ENCODE measurements at regions not wholly inside any gene's neighbourhood (a gene's known extent, or its start where the extent isn't known, plus 50 kb on each side); places are given as distances from the start of the nearest gene placed in this dataset.

GRCh38 chr17:27974045-27974436, 68.4 kb upstream of the NLK start:
- DNase-seq (ENCODE audit: low read depth), result no peak
- no peak for TF ChIP-seq CTCF (conservative IDR thresholded peaks at IDR 0.05; ENCODE audit: low read depth, low read length)
- no peak overlapping the region for H3K4me3 ChIP-seq (ENCODE audit: low read depth, low read length)

- TF ChIP-seq CTCF (conservative IDR thresholded peaks at IDR 0.05; ENCODE audit: low read depth, low read length), result no peak
- no peak for DNase-seq (ENCODE audit: low read depth)
Measured at GRCh38 chr17:27974531-27975145, 67.8 kb upstream of the NLK start.

GRCh38 chr17:27975146-27976011, 67.1 kb upstream of the NLK start:
- TF ChIP-seq CTCF (conservative IDR thresholded peaks at IDR 0.05; ENCODE audit: low read depth, low read length), result no peak
- H3K4me3 ChIP-seq (ENCODE audit: low read depth, low read length), result no peak overlapping the region
- DNase-seq (ENCODE audit: low read depth), result peak; percentile 28

More at GRCh38 chr17:27974531-27975145, 67.8 kb upstream of the NLK start:
- no peak overlapping the region for H3K4me3 ChIP-seq (ENCODE audit: low read depth, low read length)

GRCh38 chr17:27976331-27976730, 66.1 kb upstream of the NLK start:
- no peak overlapping the region for H3K4me3 ChIP-seq (ENCODE audit: low read depth, low read length)
- TF ChIP-seq CTCF (conservative IDR thresholded peaks at IDR 0.05; ENCODE audit: low read depth, low read length), result peak; percentile 3
- peak; percentile 68 for DNase-seq (ENCODE audit: low read depth)

GRCh38 chr17:27977751-27978688, 64.5 kb upstream of the NLK start:
- TF ChIP-seq CTCF (conservative IDR thresholded peaks at IDR 0.05; ENCODE audit: low read depth, low read length), result no peak
- H3K4me3 ChIP-seq (ENCODE audit: low read depth, low read length), result no peak overlapping the region
- no peak for DNase-seq (ENCODE audit: low read depth)

GRCh38 chr17:27978689-27979175, 63.7 kb upstream of the NLK start:
- no peak overlapping the region for H3K4me3 ChIP-seq (ENCODE audit: low read depth, low read length)
- TF ChIP-seq CTCF (conservative IDR thresholded peaks at IDR 0.05; ENCODE audit: low read depth, low read length), result no peak
- no peak for DNase-seq (ENCODE audit: low read depth)
